Heart right ventricle (tissue), 16 donors: ENCODE measurements at regions not wholly inside any gene's neighbourhood (a gene's known extent, or its start where the extent isn't known, plus 50 kb on each side); places are given as distances from the start of the nearest gene placed in this dataset.

Experiments
- ATAC-seq, 8 donors: fragments of 200-7000 bp; cut with Tn5 transposase; one replicate each; pipeline ENCODE4 v1.9.1; 2020; ENCODE audit warnings: mild to moderate bottlenecking in 8 of 8, moderate library complexity in 8 of 8, moderate number of reproducible peaks in 1 of 8
- DNase-seq, 2 donors: peaks; one replicate each; pipeline ENCODE4 v3.0.0-alpha.2; 2020
- H3K27ac ChIP-seq, 10 donors: fragments of 200-600 bp; sonication (generic) in 2 of 10; one replicate each; pipeline versions ENCODE4 v1.5.0 to v1.8.0; 2020 to 2022; ENCODE audit warnings: mild to moderate bottlenecking in 3 of 10
- H3K27me3 ChIP-seq, 7 donors: fragments of 200-600 bp; one replicate each; pipeline ENCODE4 v1.8.0; 2021 to 2022; ENCODE audit warnings: mild to moderate bottlenecking in 2 of 7
- H3K36me3 ChIP-seq, 9 donors: fragments of 200-600 bp; sonication (generic) in 1 of 9; one replicate each; pipeline versions ENCODE4 v1.5.0 to v1.8.0; 2020 to 2022; ENCODE audit warnings: mild to moderate bottlenecking in 2 of 9
- H3K4me1 ChIP-seq, 9 donors: fragments of 200-600 bp; sonication (generic) in 1 of 9; one replicate each; pipeline versions ENCODE4 v1.5.0 to v1.8.0; 2020 to 2022; ENCODE audit warnings: mild to moderate bottlenecking in 4 of 9
- H3K4me3 ChIP-seq, 10 donors: fragments of 200-600 bp; sonication (generic) in 2 of 10; one replicate each; pipeline versions ENCODE4 v1.5.0 to v1.8.0; 2020 to 2022; ENCODE audit warnings: mild to moderate bottlenecking in 7 of 10, moderate library complexity in 2 of 10
- H3K9me3 ChIP-seq, 11 donors: fragments of 200-600 bp in 10 of 11; sonication (generic) in 2 of 11; one replicate each; pipeline versions ENCODE4 v1.5.0 to v1.8.0; 2013 to 2022; ENCODE audit warnings: mild to moderate bottlenecking in 2 of 11, control low read depth in 1 of 11, moderate library complexity in 1 of 11
- WGBS, 2 donors: extraction: QIAGEN DNeasy Blood & Tissue Kit; methylation state at CpG; one replicate each; pipeline ENCODE4 v1.1.7; 2013; ENCODE audit warnings: inconsistent platforms in 1 of 2; 5-methylcytosine and 5-hydroxymethylcytosine counted together
- intact Hi-C, 10 donors: fragments of 100-400 bp; cut with DNase I; formaldehyde crosslinking; loops; one replicate each; pipeline versions ENCODE4 v1.11.1 to v1.14.2; 2022
- TF ChIP-seq, protein P1 (sequence below), 9 donors: fragments of 200-600 bp; sonication (generic) in 2 of 9; IDR thresholded peaks; one replicate each; pipeline versions ENCODE4 v1.5.0 to v1.8.0; 2021 to 2022; ENCODE audit warnings: antibody characterized with exemption in 9 of 9, mild to moderate bottlenecking in 5 of 9, moderate library complexity in 1 of 9
- donor health status: Arrhythmogenic right ventricular cardiomyopathy.
- donor health status: ischemic (EF 13 %, LVEDD 7.1; RV severe dilation, severe dysfunction).
- donor health status: healthy with polysubstance abuse.
- donor health status: DM: no; HTN: yes; CAD: no.
- donor health status: DM: no; HTN: no; CAD: no.
- donor health status: ischemic (EF 25% LVEDD 6.9; RV normal size, moderate dysfunction).
- donor health status: ischemic (EF 25% LVEDD 5.7; RV mildly dilated, moderate dysfunction).
- donor health status: healthy.
- donor health status: DM: yes; HTN: yes; CAD: no.
- donor health status: Ischemic cardiomyopathy.
- donor health status: ischemic (EF 35%, LVEDD 5.7; RV mildly dilated, moderate dysfunction).
- donor health status: nonischemic (EF 11% LVEDD 7.7; RV severe dilation, severe dysfunction).
- donor health status: DM: yes; HTN: yes; CAD: no.
- donor health status: PGD.
- donor health status: ischemic (EF 29% LVEDD 5.4; RV normal size, mild dysfunction).
- donor health status: nonischemic (EF 23%, LVEDD 6.1; RV moderate dilation, normal function).

DNA sequence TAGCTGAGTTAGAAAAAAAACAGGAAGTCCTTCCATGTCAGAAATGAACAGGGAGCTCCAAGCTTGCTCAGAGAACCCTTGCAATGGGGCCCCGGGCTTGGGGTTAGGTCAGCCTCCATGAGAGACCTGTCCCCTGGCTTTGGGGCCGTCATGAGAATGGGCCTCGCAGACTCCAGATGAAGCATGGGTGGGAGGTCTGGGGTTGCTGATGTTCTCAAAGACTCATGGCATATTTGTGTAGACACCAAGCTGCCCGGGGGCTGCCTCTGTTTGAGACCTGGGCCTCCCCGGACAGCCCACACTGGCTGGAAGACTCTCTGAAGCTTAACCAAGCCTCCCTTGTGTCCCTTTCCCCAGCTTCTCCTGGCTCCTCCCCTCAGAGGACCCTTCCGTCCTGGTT, 186.3 kb downstream of the IRX2 start:
- Histone ChIP-seq H3K4me3 (no peak overlapping the region), H3K27me3 (peaks cover 0 to 11% (median 5%) of the 10 kb centered on the region in 7 donors), H3K36me3 (no peaks in the 10 kb centered on the region), H3K4me1 (no peaks in the 10 kb centered on the region), H3K27ac (no peak overlapping the region), H3K9me3 (peaks cover 0 to 28% (median 0%) of the 10 kb centered on the region in 11 donors)
- 82 to 88% methylated on average over 6 of the region's 6 CpGs for WGBS, 2 donors
- intact Hi-C loops = no loop called here
- no peak for DNase-seq
- TF ChIP-seq, protein P1, sequence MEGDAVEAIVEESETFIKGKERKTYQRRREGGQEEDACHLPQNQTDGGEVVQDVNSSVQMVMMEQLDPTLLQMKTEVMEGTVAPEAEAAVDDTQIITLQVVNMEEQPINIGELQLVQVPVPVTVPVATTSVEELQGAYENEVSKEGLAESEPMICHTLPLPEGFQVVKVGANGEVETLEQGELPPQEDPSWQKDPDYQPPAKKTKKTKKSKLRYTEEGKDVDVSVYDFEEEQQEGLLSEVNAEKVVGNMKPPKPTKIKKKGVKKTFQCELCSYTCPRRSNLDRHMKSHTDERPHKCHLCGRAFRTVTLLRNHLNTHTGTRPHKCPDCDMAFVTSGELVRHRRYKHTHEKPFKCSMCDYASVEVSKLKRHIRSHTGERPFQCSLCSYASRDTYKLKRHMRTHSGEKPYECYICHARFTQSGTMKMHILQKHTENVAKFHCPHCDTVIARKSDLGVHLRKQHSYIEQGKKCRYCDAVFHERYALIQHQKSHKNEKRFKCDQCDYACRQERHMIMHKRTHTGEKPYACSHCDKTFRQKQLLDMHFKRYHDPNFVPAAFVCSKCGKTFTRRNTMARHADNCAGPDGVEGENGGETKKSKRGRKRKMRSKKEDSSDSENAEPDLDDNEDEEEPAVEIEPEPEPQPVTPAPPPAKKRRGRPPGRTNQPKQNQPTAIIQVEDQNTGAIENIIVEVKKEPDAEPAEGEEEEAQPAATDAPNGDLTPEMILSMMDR (IDR thresholded peaks at IDR 0.05) = no peak
- ATAC-seq = no peak

DNA sequence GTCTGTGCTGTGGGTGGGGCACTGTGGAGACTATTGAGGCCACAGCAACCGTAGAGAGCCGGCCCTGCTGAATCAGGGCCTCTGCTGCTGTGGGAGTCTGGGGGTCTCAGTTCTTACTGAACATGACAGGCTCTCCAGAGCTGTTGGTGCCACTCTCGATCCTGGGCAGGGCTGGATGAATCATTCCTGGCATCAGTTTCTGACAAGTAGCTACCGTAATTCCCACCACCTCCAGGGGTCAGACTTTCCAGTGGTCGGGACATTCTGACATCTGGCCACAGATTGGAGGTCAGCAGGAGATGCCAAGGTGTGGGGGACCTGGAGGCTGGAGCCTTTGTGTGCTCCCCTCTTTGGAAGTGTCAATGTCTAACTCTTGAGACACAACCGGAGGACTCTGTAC, 188.4 kb downstream of the IRX2 start:
- no peak overlapping the region for H3K4me3 ChIP-seq
- peaks cover 0 to 4% (median 0%) of the 10 kb centered on the region in 7 donors for H3K27me3 ChIP-seq
- H3K27ac ChIP-seq = no peak overlapping the region
- H3K4me1 ChIP-seq = no peaks in the 10 kb centered on the region
- no peaks in the 10 kb centered on the region for H3K36me3 ChIP-seq
- DNase-seq (no peak), ATAC-seq (no peak)
- WGBS, 2 donors = 80 to 82% methylated on average over 6 of the region's 6 CpGs
- intact Hi-C loops = no loop called here
- peaks cover 0 to 30% (median 0%) of the 10 kb centered on the region in 11 donors for H3K9me3 ChIP-seq
- TF ChIP-seq, protein P1 (IDR thresholded peaks at IDR 0.05) = no peak

DNA sequence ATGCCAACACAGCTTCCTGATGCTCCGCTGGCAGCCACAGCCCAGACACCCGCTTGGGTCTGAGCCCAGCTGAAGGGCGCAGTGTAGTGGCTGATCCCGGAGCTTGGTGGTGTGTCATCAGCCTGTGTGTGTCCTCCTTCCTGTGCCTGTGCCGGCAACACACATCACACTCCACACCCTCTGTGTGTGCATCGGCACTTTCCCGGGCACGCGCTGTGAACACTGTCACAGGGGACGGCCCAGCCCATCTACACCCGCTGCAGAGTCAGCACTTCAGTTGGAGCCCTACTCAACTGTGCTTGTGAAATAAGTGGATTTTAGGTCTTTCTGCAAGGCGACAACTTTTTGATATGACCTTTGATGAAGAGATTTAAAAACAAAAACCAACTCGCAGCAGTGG, 189.4 kb downstream of the IRX2 start:
- DNase-seq (no peak), ATAC-seq (no peak)
- intact Hi-C loops = no loop called here
- Histone ChIP-seq H3K9me3 (peaks cover 0 to 38% (median 0%) of the 10 kb centered on the region in 11 donors), H3K27ac (no peak overlapping the region), H3K4me1 (no peaks in the 10 kb centered on the region), H3K27me3 (peaks cover 0 to 9% (median 0%) of the 10 kb centered on the region in 7 donors), H3K36me3 (no peaks in the 10 kb centered on the region), H3K4me3 (no peak overlapping the region)
- 89 to 95% methylated on average over 13 of the region's 13 CpGs for WGBS, 2 donors
- TF ChIP-seq, protein P1 (IDR thresholded peaks at IDR 0.05) = no peak

DNA sequence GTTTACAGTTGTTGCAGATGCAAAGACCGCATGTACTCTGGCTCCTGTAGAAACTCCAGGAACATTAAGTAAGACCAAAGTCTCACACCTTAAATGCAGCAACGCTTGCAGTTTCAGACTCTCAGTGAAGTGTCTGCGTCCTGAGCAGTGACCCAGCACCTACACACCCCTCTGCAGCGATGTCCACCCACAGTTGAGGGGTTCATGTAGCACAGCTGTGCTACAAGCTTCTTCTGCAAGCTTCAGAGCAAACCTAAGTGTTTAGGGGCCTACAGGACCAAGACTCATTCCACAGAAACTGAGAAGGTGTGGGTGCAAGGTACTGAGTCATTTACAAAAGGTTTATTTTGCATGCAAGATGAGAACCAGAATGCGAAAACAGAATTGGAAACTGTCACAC, 191.0 kb downstream of the IRX2 start:
- peaks cover 0 to 54% (median 0%) of the 10 kb centered on the region in 11 donors for H3K9me3 ChIP-seq
- H3K4me1 ChIP-seq = no peaks in the 10 kb centered on the region
- peaks cover 0 to 9% (median 0%) of the 10 kb centered on the region in 7 donors for H3K27me3 ChIP-seq
- WGBS, 2 donors = 85 to 90% methylated on average over 5 of the region's 5 CpGs
- intact Hi-C loops = no loop called here
- H3K27ac ChIP-seq = no peak overlapping the region
- ATAC-seq (no peak), DNase-seq (no peak)
- H3K36me3 ChIP-seq = no peaks in the 10 kb centered on the region
- TF ChIP-seq, protein P1 (IDR thresholded peaks at IDR 0.05) = no peak
- H3K4me3 ChIP-seq = no peak overlapping the region
